Kidney (tissue), 13 donors: ENCODE measurements at regions not wholly inside any gene's neighbourhood (a gene's known extent, or its start where the extent isn't known, plus 50 kb on each side); places are given as distances from the start of the nearest gene placed in this dataset.

Experiments used
- DNase-seq, 5 donors: peaks; one replicate each; pipeline ENCODE4 v3.0.0-alpha.2; 2013 to 2020
- FAIRE-seq: peaks from 2 replicates; lab custom pipeline; 2012; peaks lifted over from hg19 to GRCh38; lab: Jason Lieb, UNC
- H3K27ac ChIP-seq, 2 donors: one replicate each; pipeline ENCODE4 v1.7.0; 2013; ENCODE audit warnings: low read depth in 2 of 2, low read length in 2 of 2, inconsistent platforms in 1 of 2
- H3K27me3 ChIP-seq: one replicate; pipeline ENCODE4 v1.7.1; 2013; ENCODE audit warnings: low read length, inconsistent platforms; ENCODE audit not compliant: control insufficient read depth, insufficient read depth
- H3K36me3 ChIP-seq, 3 donors: one replicate each; pipeline versions ENCODE4 v1.7.0 to v1.7.1; 2013; ENCODE audit warnings: low read length in 3 of 3, control low read depth in 1 of 3, inconsistent platforms in 1 of 3; ENCODE audit not compliant: insufficient read depth in 3 of 3, control insufficient read depth in 2 of 3
- H3K4me1 ChIP-seq, 3 donors: one replicate each; pipeline versions ENCODE4 v1.7.0 to v1.7.1; 2013; ENCODE audit warnings: low read length in 3 of 3, inconsistent platforms in 1 of 3, low read depth in 1 of 3; ENCODE audit not compliant: control insufficient read depth in 2 of 3, insufficient read depth in 2 of 3
- H3K4me3 ChIP-seq, 3 donors: one replicate each; pipeline versions ENCODE4 v1.7.0 to v1.8.1; 2013; ENCODE audit warnings: low read length in 3 of 3, control low read depth in 1 of 3, inconsistent platforms in 1 of 3
- H3K9ac ChIP-seq, 3 donors: one replicate each; pipeline versions ENCODE4 v1.7.0 to v1.7.1; 2013; ENCODE audit warnings: low read length in 3 of 3, control low read depth in 1 of 3, inconsistent platforms in 1 of 3
- H3K9me3 ChIP-seq, 3 donors: one replicate each; pipeline versions ENCODE4 v1.7.0 to v1.7.1; 2013; ENCODE audit warnings: low read length in 3 of 3, control low read depth in 1 of 3, inconsistent platforms in 1 of 3; ENCODE audit not compliant: control insufficient read depth in 2 of 3, insufficient read depth in 1 of 3
- intact Hi-C: fragments of 100-400 bp; cut with DNase I; formaldehyde crosslinking; loops from one replicate; pipeline ENCODE4 v1.11.1; 2022
- TF ChIP-seq, protein P1 (sequence below): IDR thresholded peaks from 3 replicates; pipeline ENCODE4 v1.5.1; 2012; ENCODE audit warnings: mild to moderate bottlenecking, moderate library complexity, borderline replicate concordance; ENCODE audit not compliant: insufficient read depth; ENCODE audit errors: extremely low read depth
- donor health status: control.
- donor health status: control.
- donor health status: control.
- donor health status: control.
- donor health status: control.
- donor health status: DM: yes; HTN: yes; CAD: no.
- donor health status: Normal renal cell carcinoma (clear cell type).

DNA sequence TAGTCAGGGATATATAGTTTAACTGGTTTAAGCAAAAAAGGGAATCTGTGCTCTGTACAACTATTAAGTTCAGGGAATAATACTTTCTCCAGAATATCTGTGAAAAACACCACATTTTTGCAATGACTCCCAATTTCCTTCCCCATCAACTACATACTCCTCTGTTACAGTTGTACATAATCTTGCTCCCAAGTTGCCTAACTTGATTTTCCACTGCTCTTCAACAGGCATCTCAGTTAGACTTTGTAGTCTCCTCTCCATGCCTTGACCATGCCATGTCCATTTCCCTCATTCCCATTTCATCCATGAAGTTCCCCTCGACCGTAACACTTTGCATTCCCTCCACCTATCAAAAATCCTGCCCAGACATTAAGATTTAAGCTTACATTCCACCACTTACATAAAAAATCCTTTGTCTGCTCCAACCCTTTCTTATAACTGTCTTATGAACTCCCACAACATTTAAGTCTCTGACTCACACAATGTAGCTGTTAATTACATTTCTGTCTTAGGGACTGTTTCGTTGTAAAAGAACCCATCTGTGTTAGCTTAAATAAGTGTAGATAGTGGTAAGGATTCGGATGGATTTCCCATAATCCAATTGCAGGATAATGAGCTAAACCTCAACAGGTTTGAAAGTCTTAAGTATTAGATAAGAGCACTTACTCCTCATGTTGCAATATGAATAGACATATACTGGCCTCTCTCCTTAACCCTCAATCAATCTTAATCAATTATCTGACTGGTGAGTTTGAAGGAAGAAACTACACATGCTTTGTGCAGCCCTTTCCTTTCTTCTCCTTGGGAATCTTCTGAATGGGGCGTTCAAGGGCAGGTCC lies 156.5 kb downstream of the PAWR start:
- Histone ChIP-seq H3K9me3 (no peaks in the 10 kb centered on the region), H3K27me3 (no peaks in the 10 kb centered on the region), H3K4me1 (peaks cover 0 to 11% (median 0%) of the 10 kb centered on the region in 3 donors), H3K9ac (no peak overlapping the region), H3K27ac (no peak overlapping the region), H3K36me3 (no peaks in the 10 kb centered on the region), H3K4me3 (no peak overlapping the region)
- FAIRE-seq (no peak), DNase-seq (no peak)
- intact Hi-C loops, result no loop called here
- TF ChIP-seq, protein P1, sequence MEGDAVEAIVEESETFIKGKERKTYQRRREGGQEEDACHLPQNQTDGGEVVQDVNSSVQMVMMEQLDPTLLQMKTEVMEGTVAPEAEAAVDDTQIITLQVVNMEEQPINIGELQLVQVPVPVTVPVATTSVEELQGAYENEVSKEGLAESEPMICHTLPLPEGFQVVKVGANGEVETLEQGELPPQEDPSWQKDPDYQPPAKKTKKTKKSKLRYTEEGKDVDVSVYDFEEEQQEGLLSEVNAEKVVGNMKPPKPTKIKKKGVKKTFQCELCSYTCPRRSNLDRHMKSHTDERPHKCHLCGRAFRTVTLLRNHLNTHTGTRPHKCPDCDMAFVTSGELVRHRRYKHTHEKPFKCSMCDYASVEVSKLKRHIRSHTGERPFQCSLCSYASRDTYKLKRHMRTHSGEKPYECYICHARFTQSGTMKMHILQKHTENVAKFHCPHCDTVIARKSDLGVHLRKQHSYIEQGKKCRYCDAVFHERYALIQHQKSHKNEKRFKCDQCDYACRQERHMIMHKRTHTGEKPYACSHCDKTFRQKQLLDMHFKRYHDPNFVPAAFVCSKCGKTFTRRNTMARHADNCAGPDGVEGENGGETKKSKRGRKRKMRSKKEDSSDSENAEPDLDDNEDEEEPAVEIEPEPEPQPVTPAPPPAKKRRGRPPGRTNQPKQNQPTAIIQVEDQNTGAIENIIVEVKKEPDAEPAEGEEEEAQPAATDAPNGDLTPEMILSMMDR, result no peak

GRCh38 chr12:79532907-79533288 lies 157.9 kb downstream of the PAWR start:
- H3K4me3 ChIP-seq, result no peak overlapping the region
- peak overlapping the region in 1 of 2 donors; percentile 14 for H3K27ac ChIP-seq
- FAIRE-seq (no peak), DNase-seq (peak in 2 of 5 donors; percentile 45 to 48)
- TF ChIP-seq, protein P1, result no peak
- H3K36me3 ChIP-seq, result no peaks in the 10 kb centered on the region
- no peaks in the 10 kb centered on the region for H3K9me3 ChIP-seq
- intact Hi-C loops, result no loop called here
- peaks cover 0 to 14% (median 0%) of the 10 kb centered on the region in 3 donors for H3K4me1 ChIP-seq
- no peaks in the 10 kb centered on the region for H3K27me3 ChIP-seq
- H3K9ac ChIP-seq, result no peak overlapping the region

GRCh38 chr12:79531518-79531917 lies 159.2 kb downstream of the PAWR start:
- no peak for FAIRE-seq
- no peaks in the 10 kb centered on the region for H3K27me3 ChIP-seq
- TF ChIP-seq, protein P1, result no peak
- intact Hi-C loops, result no loop called here
- H3K4me1 ChIP-seq, result peaks cover 0 to 14% (median 0%) of the 10 kb centered on the region in 3 donors
- no peaks in the 10 kb centered on the region for H3K36me3 ChIP-seq
- no peak overlapping the region for H3K4me3 ChIP-seq
- H3K27ac ChIP-seq, result no peak overlapping the region
- no peaks in the 10 kb centered on the region for H3K9me3 ChIP-seq
- DNase-seq, result peak in 2 of 5 donors; percentile 49 to 67
- no peak overlapping the region for H3K9ac ChIP-seq
